Ovary (tissue), 3 donors: ENCODE measurements at regions not wholly inside any gene's neighbourhood (a gene's known extent, or its start where the extent isn't known, plus 50 kb on each side); places are given as distances from the start of the nearest gene placed in this dataset.

Experiments used
- CTCF ChIP-seq, 3 donors: fragments of 450-650 bp in 2 of 3; fragments of 200-600 bp in 1 of 3; IDR thresholded peaks; one replicate each; pipeline versions ENCODE4 v1.5.1 to v1.8.0; 2016 to 2022; ENCODE audit warnings: antibody characterized with exemption in 3 of 3, mild to moderate bottlenecking in 1 of 3
- POLR2A ChIP-seq: fragments of 450-650 bp; IDR thresholded peaks from one replicate; pipeline ENCODE4 v1.6.1; 2017; ENCODE audit warnings: antibody characterized with exemption, mild to moderate bottlenecking, moderate library complexity
- donor health status: DM: no; HTN: no; CAD: no.

GRCh38 chr2:134170700-134171099, 83.2 kb upstream of the MGAT5 start:
- TF ChIP-seq CTCF (IDR thresholded peaks at IDR 0.05), result no peak
- no peak for TF ChIP-seq POLR2A
